SK-N-SH treated with all-trans-retinoic acid at 6 μM for 48 hours (cell line): ENCODE measurements at regions not wholly inside any gene's neighbourhood (a gene's known extent, or its start where the extent isn't known, plus 50 kb on each side); places are given as distances from the start of the nearest gene placed in this dataset.

Experiments used
- ARNTL ChIP-seq: fragments of 450-650 bp; formaldehyde crosslinking; IDR thresholded peaks from 2 replicates; pipeline ENCODE4 v1.5.0; 2020; ENCODE audit warnings: low read depth, mild to moderate bottlenecking, moderate library complexity, borderline replicate concordance
- ZC3H10 ChIP-seq: fragments of 250-450 bp; sonication (Bioruptor Pico); IDR thresholded peaks from 2 replicates; pipeline ENCODE4 v1.5.1; 2021; ENCODE audit warnings: mild to moderate bottlenecking, moderate library complexity
- ZFP3 ChIP-seq: fragments of 250-450 bp; sonication (Bioruptor Pico); IDR thresholded peaks from 2 replicates; pipeline ENCODE4 v1.5.0; 2020; ENCODE audit warnings: mild to moderate bottlenecking, moderate library complexity

DNA sequence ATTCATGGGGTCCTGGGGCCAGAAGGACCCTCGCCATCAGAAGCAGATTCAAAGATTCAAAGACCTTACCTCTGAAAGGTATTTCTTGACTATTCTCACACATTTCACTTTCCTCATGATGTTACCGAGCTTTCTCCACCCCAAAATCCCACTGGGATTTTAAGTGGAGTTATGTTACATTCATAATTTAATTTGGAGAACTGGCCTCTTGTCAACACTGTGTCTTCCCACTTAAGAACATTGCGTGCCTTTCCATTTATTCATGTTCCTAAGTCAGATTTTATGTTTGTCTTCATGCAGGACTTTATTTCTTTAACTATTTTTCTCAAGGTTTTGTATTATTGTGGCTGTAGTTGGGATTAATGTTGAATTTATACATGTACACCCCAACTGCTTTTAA, 123.5 kb upstream of the BMPER start:
- TF ChIP-seq ZFP3 (CRISPR knock-in tag) (no peak), ZC3H10 (CRISPR knock-in tag) (no peak), ARNTL (CRISPR knock-in tag) (no peak)
